ENCODE measurements at regions not wholly inside any gene's neighbourhood (a gene's known extent, or its start where the extent isn't known, plus 50 kb on each side); places are given as distances from the start of the nearest gene placed in this dataset.

GRCh38 chr16:86150641-86151238 lies 251.8 kb downstream of the IRF8 start:
- Histone ChIP-seq H3K4me2 (no peak overlapping the region), H3K9me3 (no peaks in the 10 kb centered on the region), H3K27ac (no peak overlapping the region), H3K4me3 (no peak overlapping the region), H3K4me1 (no peaks in the 10 kb centered on the region)
- FAIRE-seq = no peak
- ChIA-PET CTCF (interaction anchor here (0.7 kb wide), 1 partner anchor 77 kb away, joined by 4 read pairs; no protein-coding TSS in a partner anchor), POLR2A (no interaction called here)
- DNase-seq (ENCODE audit: low read depth in 1 of 2, low spot score in 1 of 2) = no peak
- ATAC-seq = no peak
- 31% methylated on average over 18 of the region's 18 CpGs for WGBS (ENCODE audit: missing lambda C conversion rate)
- TF ChIP-seq CHD2 (IDR thresholded peaks at IDR 0.05; ENCODE audit: low read length, partially characterized antibody) (no peak), NFE2L2 (conservative IDR thresholded peaks at IDR 0.05; ENCODE audit: low read length) (no peak), CTCF (IDR thresholded peaks at IDR 0.05) (no peak), CHD4 (IDR thresholded peaks at IDR 0.05; ENCODE audit: borderline replicate concordance) (no peak), PBX3 (IDR thresholded peaks at IDR 0.05) (no peak), HES2 (IDR thresholded peaks at IDR 0.05) (no peak), RFX5 (IDR thresholded peaks at IDR 0.05) (no peak), TP53 (CRISPR knock-in tag; IDR thresholded peaks at IDR 0.05) (no peak), CEBPB (IDR thresholded peaks at IDR 0.05) (no peak), RAD21 (conservative IDR thresholded peaks at IDR 0.05 in 1 of 2, IDR thresholded peaks at IDR 0.05 in 1 of 2) (no peak), BHLHE40 (IDR thresholded peaks at IDR 0.05; ENCODE audit: low read depth, low read length) (no peak), NPAS2 (CRISPR knock-in tag; IDR thresholded peaks at IDR 0.05; ENCODE audit: borderline replicate concordance) (no peak), ZC3H11A (IDR thresholded peaks at IDR 0.05) (no peak), KDM1A (IDR thresholded peaks at IDR 0.05; ENCODE audit: low read depth) (no peak), POLR2AphosphoS2 (conservative IDR thresholded peaks at IDR 0.05; ENCODE audit: low read length) (no peak)
- TF ChIP-seq, protein P1, sequence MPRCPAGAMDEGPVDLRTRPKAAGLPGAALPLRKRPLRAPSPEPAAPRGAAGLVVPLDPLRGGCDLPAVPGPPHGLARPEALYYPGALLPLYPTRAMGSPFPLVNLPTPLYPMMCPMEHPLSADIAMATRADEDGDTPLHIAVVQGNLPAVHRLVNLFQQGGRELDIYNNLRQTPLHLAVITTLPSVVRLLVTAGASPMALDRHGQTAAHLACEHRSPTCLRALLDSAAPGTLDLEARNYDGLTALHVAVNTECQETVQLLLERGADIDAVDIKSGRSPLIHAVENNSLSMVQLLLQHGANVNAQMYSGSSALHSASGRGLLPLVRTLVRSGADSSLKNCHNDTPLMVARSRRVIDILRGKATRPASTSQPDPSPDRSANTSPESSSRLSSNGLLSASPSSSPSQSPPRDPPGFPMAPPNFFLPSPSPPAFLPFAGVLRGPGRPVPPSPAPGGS (IDR thresholded peaks at IDR 0.05) = no peak
- TF ChIP-seq, protein P2, sequence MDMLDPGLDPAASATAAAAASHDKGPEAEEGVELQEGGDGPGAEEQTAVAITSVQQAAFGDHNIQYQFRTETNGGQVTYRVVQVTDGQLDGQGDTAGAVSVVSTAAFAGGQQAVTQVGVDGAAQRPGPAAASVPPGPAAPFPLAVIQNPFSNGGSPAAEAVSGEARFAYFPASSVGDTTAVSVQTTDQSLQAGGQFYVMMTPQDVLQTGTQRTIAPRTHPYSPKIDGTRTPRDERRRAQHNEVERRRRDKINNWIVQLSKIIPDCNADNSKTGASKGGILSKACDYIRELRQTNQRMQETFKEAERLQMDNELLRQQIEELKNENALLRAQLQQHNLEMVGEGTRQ (IDR thresholded peaks at IDR 0.05) = no peak
- TF ChIP-seq, protein P3, sequence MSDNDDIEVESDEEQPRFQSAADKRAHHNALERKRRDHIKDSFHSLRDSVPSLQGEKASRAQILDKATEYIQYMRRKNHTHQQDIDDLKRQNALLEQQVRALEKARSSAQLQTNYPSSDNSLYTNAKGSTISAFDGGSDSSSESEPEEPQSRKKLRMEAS (IDR thresholded peaks at IDR 0.05) = no peak

- no peaks in the 10 kb centered on the region for H3K4me1 ChIP-seq
- no peak for TF ChIP-seq RFX5 (IDR thresholded peaks at IDR 0.05)
- no peak for TF ChIP-seq TP53 (CRISPR knock-in tag; IDR thresholded peaks at IDR 0.05)
- no peak for TF ChIP-seq CBX8 (IDR thresholded peaks at IDR 0.05)
- TF ChIP-seq GATA3 (IDR thresholded peaks at IDR 0.05; ENCODE audit: borderline replicate concordance) = no peak
- TF ChIP-seq, protein P2 (IDR thresholded peaks at IDR 0.05) = no peak
- no peak for TF ChIP-seq HEYL (CRISPR knock-in tag; IDR thresholded peaks at IDR 0.05)
- TF ChIP-seq NR3C1 (IDR thresholded peaks at IDR 0.05) = no peak
- no peak for TF ChIP-seq HOXB13 (CRISPR knock-in tag; IDR thresholded peaks at IDR 0.05; ENCODE audit: low read depth)
- ATAC-seq = no peak
- DNase-seq (ENCODE audit: low read depth in 1 of 2, low spot score in 1 of 2) = no peak
- H3K4me3 ChIP-seq = no peak overlapping the region
- FAIRE-seq = no peak
- CTCF ChIA-PET = interaction anchor here (0.6 kb wide), 1 partner anchor 332 kb away, joined by 3 read pairs; no protein-coding TSS in a partner anchor
- H3K27ac ChIP-seq = no peak overlapping the region
- 55% methylated on average over 22 of the region's 22 CpGs for WGBS (ENCODE audit: missing lambda C conversion rate)
- POLR2A ChIA-PET = no interaction called here
- no peaks in the 10 kb centered on the region for H3K9me3 ChIP-seq
- H3K4me2 ChIP-seq = no peak overlapping the region
These were observed 252.4 kb downstream of the IRF8 start for GRCh38 chr16:86151239-86151851.

Measured in A549 (cell line).